CD14-positive monocyte (primary cell): ENCODE measurements at regions not wholly inside any gene's neighbourhood (a gene's known extent, or its start where the extent isn't known, plus 50 kb on each side); places are given as distances from the start of the nearest gene placed in this dataset.

Source experiments
- DNase-seq, 3 donors: peaks; one replicate each; pipeline ENCODE4 v3.0.0-alpha.2; 2011 to 2022
- H2AFZ ChIP-seq: 2 replicates; pipeline ENCODE4 v1.6.0; 2012; ENCODE audit warnings: mild to moderate bottlenecking, low read depth, low read length, inconsistent platforms; ENCODE audit not compliant: insufficient read depth, poor library complexity, severe bottlenecking
- H3K27ac ChIP-seq, 2 donors: 1 replicate in 1 of 2; 2 replicates in 1 of 2; pipeline ENCODE4 v1.5.1; 2012 to 2013; ENCODE audit warnings: low read length in 2 of 2, control low read depth in 1 of 2, inconsistent platforms in 1 of 2, low read depth in 1 of 2, mild to moderate bottlenecking in 1 of 2
- H3K27me3 ChIP-seq, 2 donors: one replicate each; pipeline versions ENCODE4 v1.6.0 to v1.6.1; 2011 to 2013; ENCODE audit warnings: low read length in 2 of 2; ENCODE audit not compliant: control insufficient read depth in 2 of 2, insufficient read depth in 2 of 2
- H3K36me3 ChIP-seq, 2 donors: replicated peaks in 1 of 2; 1 replicate in 1 of 2; 2 replicates in 1 of 2; pipeline versions ENCODE4 v1.5.1 to v1.6.1; 2012 to 2013; ENCODE audit warnings: low read length in 2 of 2, control low read depth in 1 of 2, inconsistent platforms in 1 of 2, mild to moderate bottlenecking in 1 of 2; ENCODE audit not compliant: insufficient read depth in 2 of 2, control insufficient read depth in 1 of 2
- H3K4me1 ChIP-seq, 2 donors: 1 replicate in 1 of 2; 2 replicates in 1 of 2; pipeline versions ENCODE4 v1.5.1 to v1.6.1; 2012 to 2013; ENCODE audit warnings: low read length in 2 of 2, control low read depth in 1 of 2, inconsistent platforms in 1 of 2, mild to moderate bottlenecking in 1 of 2, moderate library complexity in 1 of 2; ENCODE audit not compliant: insufficient read depth in 2 of 2, control insufficient read depth in 1 of 2
- H3K4me2 ChIP-seq: replicated peaks from 2 replicates; pipeline ENCODE3; 2012; ENCODE audit warnings: low read length, moderate library complexity, mild to moderate bottlenecking; ENCODE audit not compliant: poor library complexity, severe bottlenecking; ENCODE audit errors: extremely low read depth
- H3K4me3 ChIP-seq, 3 experiments: fragments of 200-600 bp in 1 of 3; sonication (generic) in 1 of 3; replicated peaks in 1 of 3; 1 replicate in 2 of 3; 2 replicates in 1 of 3; pipeline ENCODE4 v1.5.1; 2011 to 2013; ENCODE audit warnings: low read length in 3 of 3, mild to moderate bottlenecking in 3 of 3, control low read depth in 2 of 3, low read depth in 2 of 3, inconsistent platforms in 1 of 3, moderate library complexity in 1 of 3
- H3K79me2 ChIP-seq: 2 replicates; pipeline ENCODE4 v1.6.0; 2012; ENCODE audit warnings: mild to moderate bottlenecking, control low read depth, inconsistent platforms, low read length, moderate library complexity; ENCODE audit not compliant: insufficient read depth
- H3K9ac ChIP-seq: 2 replicates; pipeline ENCODE4 v1.6.0; 2017; ENCODE audit warnings: low read length, mild to moderate bottlenecking; ENCODE audit not compliant: insufficient read depth, poor library complexity, severe bottlenecking
- H3K9me3 ChIP-seq, 2 donors: replicated peaks in 1 of 2; 1 replicate in 1 of 2; 2 replicates in 1 of 2; pipeline versions ENCODE4 v1.5.1 to v1.6.1; 2012 to 2013; ENCODE audit warnings: low read length in 2 of 2, control low read depth in 1 of 2; ENCODE audit not compliant: control insufficient read depth in 1 of 2, insufficient read depth in 1 of 2
- H4K20me1 ChIP-seq: 2 replicates; pipeline ENCODE4 v1.6.0; 2012; ENCODE audit warnings: mild to moderate bottlenecking, low read length, control low read depth, moderate library complexity; ENCODE audit not compliant: insufficient read depth
- H3K27ac Mint-ChIP-seq, 7 donors: one replicate each; pipeline ENCODE4 v1.8.0; 2020; ENCODE audit warnings: mild to moderate bottlenecking in 7 of 7, mixed read lengths in 7 of 7, moderate library complexity in 6 of 7, inconsistent platforms in 2 of 7
- H3K27me3 Mint-ChIP-seq, 3 donors: one replicate each; pipeline ENCODE4 v1.8.0; 2021 to 2022; ENCODE audit warnings: low read depth in 3 of 3, mild to moderate bottlenecking in 3 of 3, mixed read lengths in 3 of 3, moderate library complexity in 3 of 3, inconsistent platforms in 1 of 3
- H3K36me3 Mint-ChIP-seq, 2 donors: one replicate each; pipeline ENCODE4 v1.8.0; 2020; ENCODE audit warnings: mixed read lengths in 2 of 2, inconsistent platforms in 1 of 2, mild to moderate bottlenecking in 1 of 2
- H3K4me1 Mint-ChIP-seq: one replicate; pipeline ENCODE4 v1.8.0; 2020; ENCODE audit warnings: mild to moderate bottlenecking, mixed read lengths
- H3K4me3 Mint-ChIP-seq, 2 donors: one replicate each; pipeline ENCODE4 v1.8.0; 2020; ENCODE audit warnings: mild to moderate bottlenecking in 2 of 2, mixed read lengths in 2 of 2, moderate library complexity in 1 of 2
- H3K9me3 Mint-ChIP-seq, 7 donors: one replicate each; pipeline ENCODE4 v1.8.0; 2020 to 2022; ENCODE audit warnings: mixed read lengths in 7 of 7, mild to moderate bottlenecking in 6 of 7, moderate library complexity in 6 of 7, inconsistent platforms in 2 of 7
- WGBS: methylation state at CpG from one replicate; pipeline ENCODE4 v1.1.5; 2013; ENCODE audit warnings: missing lambda C conversion rate; ENCODE audit not compliant: insufficient coverage; 5-methylcytosine and 5-hydroxymethylcytosine counted together
- intact Hi-C, 2 donors: fragments of 100-400 bp; cut with micrococcal nuclease; formaldehyde crosslinking; loops; one replicate each; pipeline versions ENCODE4 v1.15.0 to v1.15.1; 2023
- TF ChIP-seq, protein P1 (sequence below): fragments of 200-600 bp; IDR thresholded peaks from one replicate; pipeline ENCODE4 v1.8.0; 2022; ENCODE audit warnings: antibody characterized with exemption, mild to moderate bottlenecking

DNA sequence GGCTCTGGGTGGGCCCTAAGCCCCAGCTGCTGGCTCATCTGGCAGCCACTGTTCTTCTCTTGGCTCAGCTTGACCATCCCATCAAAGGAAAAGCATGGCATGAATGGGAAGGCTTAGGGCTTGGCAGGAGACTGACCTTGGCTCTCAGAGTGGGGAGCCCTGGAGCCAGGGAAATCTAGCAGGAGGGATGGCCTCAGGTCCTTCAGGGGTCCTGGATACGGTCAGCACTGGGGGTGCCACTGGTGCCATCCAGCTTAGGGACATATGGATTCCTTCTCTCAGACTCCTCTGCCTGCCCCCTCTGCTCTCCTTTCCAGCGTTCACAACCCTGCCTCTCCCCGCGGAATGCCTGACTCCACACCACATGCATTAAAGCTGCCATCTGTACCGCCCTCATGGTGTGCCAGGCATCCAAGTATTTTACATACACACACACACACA, 165.5 kb upstream of the HAAO start:
- Mint-ChIP-seq H3K4me1 (peaks cover 61% of the 10 kb centered on the region), H3K4me3 (no peak overlapping the region), H3K36me3 (peaks cover 0 to 4% of the 10 kb centered on the region in 2 donors), H3K27me3 (peaks cover 7 to 16% (median 8%) of the 10 kb centered on the region in 3 donors), H3K9me3 (no peaks in the 10 kb centered on the region), H3K27ac (peak overlapping the region in 2 of 7 donors; percentile 1 to 41)
- H3K4me1 ChIP-seq = peaks cover 46 to 57% of the 10 kb centered on the region in 2 donors
- no peak overlapping the region for H3K4me3 ChIP-seq
- H3K27me3 ChIP-seq = no peaks in the 10 kb centered on the region
- DNase-seq = no peak
- no peak overlapping the region for H2AFZ ChIP-seq
- TF ChIP-seq, protein P1, sequence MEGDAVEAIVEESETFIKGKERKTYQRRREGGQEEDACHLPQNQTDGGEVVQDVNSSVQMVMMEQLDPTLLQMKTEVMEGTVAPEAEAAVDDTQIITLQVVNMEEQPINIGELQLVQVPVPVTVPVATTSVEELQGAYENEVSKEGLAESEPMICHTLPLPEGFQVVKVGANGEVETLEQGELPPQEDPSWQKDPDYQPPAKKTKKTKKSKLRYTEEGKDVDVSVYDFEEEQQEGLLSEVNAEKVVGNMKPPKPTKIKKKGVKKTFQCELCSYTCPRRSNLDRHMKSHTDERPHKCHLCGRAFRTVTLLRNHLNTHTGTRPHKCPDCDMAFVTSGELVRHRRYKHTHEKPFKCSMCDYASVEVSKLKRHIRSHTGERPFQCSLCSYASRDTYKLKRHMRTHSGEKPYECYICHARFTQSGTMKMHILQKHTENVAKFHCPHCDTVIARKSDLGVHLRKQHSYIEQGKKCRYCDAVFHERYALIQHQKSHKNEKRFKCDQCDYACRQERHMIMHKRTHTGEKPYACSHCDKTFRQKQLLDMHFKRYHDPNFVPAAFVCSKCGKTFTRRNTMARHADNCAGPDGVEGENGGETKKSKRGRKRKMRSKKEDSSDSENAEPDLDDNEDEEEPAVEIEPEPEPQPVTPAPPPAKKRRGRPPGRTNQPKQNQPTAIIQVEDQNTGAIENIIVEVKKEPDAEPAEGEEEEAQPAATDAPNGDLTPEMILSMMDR = no peak
- H3K9ac ChIP-seq = no peak overlapping the region
- no peaks in the 10 kb centered on the region for H4K20me1 ChIP-seq
- H3K79me2 ChIP-seq = no peaks in the 10 kb centered on the region
- intact Hi-C loops = no loop called here
- no peaks in the 10 kb centered on the region for H3K36me3 ChIP-seq
- no peak overlapping the region for H3K27ac ChIP-seq
- no peak overlapping the region for H3K4me2 ChIP-seq
- H3K9me3 ChIP-seq = no peaks in the 10 kb centered on the region
- WGBS = 96% methylated on average over 4 of the region's 5 CpGs

DNA sequence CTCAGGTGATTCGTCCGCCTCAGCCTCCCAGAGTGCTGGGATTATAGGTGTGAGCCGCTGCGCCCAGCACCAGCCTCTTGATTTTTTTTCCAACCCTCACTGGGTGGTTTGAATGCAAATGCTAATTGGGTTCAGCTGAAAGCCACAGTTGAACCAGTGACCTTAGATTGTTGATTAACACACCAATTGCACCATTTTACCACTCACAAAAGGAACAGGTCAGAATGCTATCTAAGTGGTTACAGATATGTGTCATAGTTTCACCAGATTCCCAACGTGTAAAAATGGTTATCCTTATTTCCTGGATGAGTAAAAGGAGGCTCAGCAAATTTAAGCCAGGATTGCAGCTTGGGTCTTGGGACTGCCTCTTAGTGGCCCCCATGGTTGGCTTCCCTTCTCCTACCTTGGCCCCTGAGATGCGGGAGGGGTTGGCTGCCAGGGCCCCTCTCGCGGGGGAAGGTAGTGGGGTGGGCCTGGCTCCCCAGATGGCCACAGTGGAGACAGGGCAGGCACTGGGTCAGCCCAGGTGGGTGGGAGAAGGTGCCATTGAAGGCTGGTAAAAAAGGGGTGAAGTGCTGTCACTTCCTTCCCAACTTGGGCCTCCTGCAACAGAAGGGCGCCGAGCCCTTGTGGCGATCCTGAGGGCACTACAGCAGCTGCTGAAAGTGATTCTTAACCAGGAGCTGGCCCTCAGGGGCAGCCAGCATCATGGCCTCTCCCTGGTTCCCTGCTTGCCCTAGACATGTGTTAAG, 164.9 kb upstream of the HAAO start:
- 47% methylated on average over 7 of the region's 11 CpGs for WGBS
- no peak overlapping the region for H3K9ac ChIP-seq
- no peak overlapping the region for H3K27ac ChIP-seq
- Mint-ChIP-seq H3K27ac (no peak overlapping the region), H3K36me3 (peaks cover 0 to 4% of the 10 kb centered on the region in 2 donors), H3K9me3 (peaks cover 0 to 2% (median 0%) of the 10 kb centered on the region in 7 donors), H3K4me1 (peaks cover 57% of the 10 kb centered on the region), H3K27me3 (peaks cover 8 to 12% (median 11%) of the 10 kb centered on the region in 3 donors), H3K4me3 (no peak overlapping the region)
- H3K9me3 ChIP-seq = no peaks in the 10 kb centered on the region
- H3K27me3 ChIP-seq = no peaks in the 10 kb centered on the region
- TF ChIP-seq, protein P1 = no peak
- H2AFZ ChIP-seq = no peak overlapping the region
- intact Hi-C loops = no loop called here
- peaks cover 40 to 51% of the 10 kb centered on the region in 2 donors for H3K4me1 ChIP-seq
- no peaks in the 10 kb centered on the region for H3K36me3 ChIP-seq
- no peak for DNase-seq
- H3K4me2 ChIP-seq = no peak overlapping the region
- H3K4me3 ChIP-seq = no peak overlapping the region
- no peaks in the 10 kb centered on the region for H4K20me1 ChIP-seq
- no peaks in the 10 kb centered on the region for H3K79me2 ChIP-seq
